GM23338 (cell line): ENCODE measurements at regions not wholly inside any gene's neighbourhood (a gene's known extent, or its start where the extent isn't known, plus 50 kb on each side); places are given as distances from the start of the nearest gene placed in this dataset.

Experiments used
- ATAC-seq: fragments of 200-7000 bp; cut with Tn5 transposase; 3 replicates; pipeline ENCODE4 v1.9.1; 2020
- DNase-seq: peaks from one replicate; pipeline ENCODE4 v3.0.0-alpha.2; 2015; ENCODE audit warnings: low spot score
- H2AFZ ChIP-seq: fragments of 200-600 bp; sonication (generic); 2 replicates; pipeline ENCODE4 v1.8.0; 2016; ENCODE audit warnings: antibody characterized with exemption, mild to moderate bottlenecking, moderate library complexity
- H3F3A ChIP-seq: fragments of 200-600 bp; sonication (generic); replicated peaks from 2 replicates; pipeline ENCODE4 v1.8.0; 2017; ENCODE audit warnings: antibody characterized with exemption, mixed run types, low read depth
- H3K27ac ChIP-seq: fragments of 200-600 bp; sonication (generic); 2 replicates; pipeline ENCODE4 v1.6.1; 2016; ENCODE audit warnings: low read depth
- H3K27me3 ChIP-seq: fragments of 200-600 bp; sonication (generic); 2 replicates; pipeline ENCODE4 v1.8.0; 2016; ENCODE audit warnings: mild to moderate bottlenecking, mixed run types, moderate library complexity; ENCODE audit not compliant: insufficient read depth
- H3K36me3 ChIP-seq: fragments of 200-600 bp; sonication (generic); 2 replicates; pipeline ENCODE4 v1.8.0; 2016; ENCODE audit warnings: mild to moderate bottlenecking; ENCODE audit not compliant: insufficient read depth
- H3K4me1 ChIP-seq: fragments of 200-600 bp; sonication (generic); 2 replicates; pipeline ENCODE4 v1.8.0; 2016; ENCODE audit warnings: mild to moderate bottlenecking, moderate library complexity; ENCODE audit not compliant: insufficient read depth
- H3K4me2 ChIP-seq: fragments of 200-600 bp; sonication (generic); 2 replicates; pipeline ENCODE4 v1.7.1; 2017; ENCODE audit warnings: mixed run types
- H3K4me3 ChIP-seq: fragments of 200-600 bp; sonication (generic); 2 replicates; pipeline ENCODE4 v1.6.1; 2016; ENCODE audit warnings: mixed run types
- H3K79me2 ChIP-seq: fragments of 200-600 bp; sonication (generic); replicated peaks from 2 replicates; pipeline ENCODE4 v1.8.0; 2017; ENCODE audit warnings: mild to moderate bottlenecking; ENCODE audit not compliant: insufficient read depth
- H3K9me2 ChIP-seq: fragments of 200-600 bp; sonication (generic); 2 replicates; pipeline ENCODE4 v1.8.0; 2017; ENCODE audit not compliant: insufficient read depth
- H4K20me1 ChIP-seq: fragments of 200-600 bp; sonication (generic); replicated peaks from 2 replicates; pipeline ENCODE4 v1.8.0; 2017; ENCODE audit warnings: mild to moderate bottlenecking; ENCODE audit not compliant: insufficient read depth
- H3K27ac Mint-ChIP-seq: 2 replicates; pipeline ENCODE4 v1.8.0; 2020; ENCODE audit warnings: inconsistent platforms, mild to moderate bottlenecking, moderate library complexity, mixed read lengths
- H3K27me3 Mint-ChIP-seq: 3 replicates; pipeline ENCODE4 v1.8.0; 2022; ENCODE audit warnings: low read depth, mild to moderate bottlenecking, moderate library complexity, mixed read lengths, inconsistent platforms; ENCODE audit not compliant: insufficient read depth, poor library complexity
- H3K36me3 Mint-ChIP-seq: 3 replicates; pipeline ENCODE4 v1.8.0; 2021; ENCODE audit warnings: low read depth, mild to moderate bottlenecking, inconsistent platforms, moderate library complexity, mixed read lengths
- H3K4me1 Mint-ChIP-seq: 3 replicates; pipeline ENCODE4 v1.8.0; 2020; ENCODE audit warnings: mild to moderate bottlenecking, inconsistent platforms, mixed read lengths
- H3K4me3 Mint-ChIP-seq: 3 replicates; pipeline ENCODE4 v1.8.0; 2021; ENCODE audit warnings: moderate library complexity, mild to moderate bottlenecking, inconsistent platforms, mixed read lengths
- H3K9me3 Mint-ChIP-seq: 3 replicates; pipeline ENCODE4 v1.8.0; 2020; ENCODE audit warnings: moderate library complexity, mild to moderate bottlenecking, inconsistent platforms, mixed read lengths
- CREB1 ChIP-seq: fragments of 250-450 bp; sonication (Bioruptor Pico); IDR thresholded peaks from 2 replicates; pipeline ENCODE4 v1.5.0; 2020; ENCODE audit warnings: low read depth, mild to moderate bottlenecking, moderate library complexity
- EZH2 ChIP-seq: fragments of 200-600 bp; sonication (generic); IDR thresholded peaks from one replicate; pipeline ENCODE4 v1.8.0; 2017; ENCODE audit warnings: antibody characterized with exemption, mild to moderate bottlenecking, low read depth; ENCODE audit not compliant: unreplicated experiment
- EZH2phosphoT487 ChIP-seq: fragments of 200-600 bp; sonication (generic); IDR thresholded peaks from one replicate; pipeline ENCODE4 v1.8.1; 2018; ENCODE audit warnings: antibody characterized with exemption; ENCODE audit not compliant: unreplicated experiment
- JUNB ChIP-seq: IDR thresholded peaks from one replicate; pipeline ENCODE4 v1.6.1; 2016; ENCODE audit warnings: antibody characterized with exemption; ENCODE audit not compliant: unreplicated experiment
- NANOG ChIP-seq: IDR thresholded peaks from 2 replicates; pipeline ENCODE4 v1.6.1; 2016; ENCODE audit warnings: antibody characterized with exemption, borderline replicate concordance
- POLR2AphosphoS5 ChIP-seq: IDR thresholded peaks from 2 replicates; pipeline ENCODE4 v1.6.1; 2016; ENCODE audit warnings: antibody characterized with exemption, low read depth
- STAT1 ChIP-seq: IDR thresholded peaks from one replicate; pipeline ENCODE4 v1.6.1; 2016; ENCODE audit warnings: antibody characterized with exemption; ENCODE audit not compliant: unreplicated experiment
- ZNF114 ChIP-seq: fragments of 250-450 bp; sonication (Bioruptor Pico); IDR thresholded peaks from 2 replicates; pipeline ENCODE4 v1.5.0; 2020; ENCODE audit warnings: mild to moderate bottlenecking, moderate library complexity
- ZNF331 ChIP-seq: fragments of 250-450 bp; sonication (Bioruptor Pico); IDR thresholded peaks from 2 replicates; pipeline ENCODE4 v1.5.0; 2020; ENCODE audit warnings: low read depth, mild to moderate bottlenecking, moderate library complexity
- TF ChIP-seq, protein P1 (sequence below): fragments of 250-450 bp; sonication (Bioruptor Pico); IDR thresholded peaks from 2 replicates; pipeline ENCODE4 v1.5.0; 2020; ENCODE audit warnings: mild to moderate bottlenecking, moderate library complexity
- TF ChIP-seq, protein P2 (sequence below): IDR thresholded peaks from 2 replicates; pipeline ENCODE4 v1.6.1; 2016; ENCODE audit warnings: antibody characterized with exemption
- TF ChIP-seq, protein P3 (sequence below), 2 experiments: fragments of 200-600 bp in 1 of 2; sonication (generic) in 1 of 2; conservative IDR thresholded peaks; 2 replicates each; pipeline versions ENCODE4 v1.5.1 to v1.6.1; 2016 to 2017; ENCODE audit warnings: antibody characterized with exemption in 2 of 2, low read depth in 2 of 2, mild to moderate bottlenecking in 2 of 2, moderate library complexity in 1 of 2
- TF ChIP-seq, protein P4 (sequence below): IDR thresholded peaks from one replicate; pipeline ENCODE4 v1.6.1; 2018; ENCODE audit warnings: antibody characterized with exemption; ENCODE audit not compliant: unreplicated experiment

DNA sequence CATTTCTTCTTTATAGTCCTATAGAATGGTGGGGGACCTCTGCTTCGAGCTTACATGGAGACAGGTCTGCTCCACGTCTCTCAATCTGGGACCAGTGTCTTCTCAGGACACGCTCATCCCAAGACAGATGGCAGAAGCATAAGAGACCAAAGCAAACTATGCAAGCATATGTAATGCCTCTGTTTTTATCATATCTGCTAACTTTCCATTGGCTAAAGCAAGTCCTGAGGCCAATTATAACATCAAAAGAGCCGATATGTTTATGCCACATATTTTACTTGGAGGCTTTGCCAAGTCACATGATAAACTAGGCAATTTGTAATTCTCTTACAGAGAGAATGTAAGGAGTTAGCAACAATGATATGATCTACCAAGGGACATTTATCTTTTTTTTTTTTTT lies 102.6 kb upstream of the NRBF2 start:
- Mint-ChIP-seq H3K27me3 (no peaks in the 10 kb centered on the region), H3K36me3 (peaks cover 9% of the 10 kb centered on the region; the same call in 2 of the 3 replicates), H3K27ac (no peak overlapping the region), H3K4me3 (no peak overlapping the region), H3K4me1 (no peaks in the 10 kb centered on the region), H3K9me3 (peaks cover 10% of the 10 kb centered on the region)
- H3F3A ChIP-seq, result no peaks in the 10 kb centered on the region
- no peaks in the 10 kb centered on the region for H3K36me3 ChIP-seq
- H3K9me2 ChIP-seq, result no peaks in the 10 kb centered on the region
- no peak overlapping the region for H3K27ac ChIP-seq
- ATAC-seq (no peak), DNase-seq (no peak)
- H4K20me1 ChIP-seq, result no peaks in the 10 kb centered on the region
- H2AFZ ChIP-seq, result no peak overlapping the region
- TF ChIP-seq, protein P1, sequence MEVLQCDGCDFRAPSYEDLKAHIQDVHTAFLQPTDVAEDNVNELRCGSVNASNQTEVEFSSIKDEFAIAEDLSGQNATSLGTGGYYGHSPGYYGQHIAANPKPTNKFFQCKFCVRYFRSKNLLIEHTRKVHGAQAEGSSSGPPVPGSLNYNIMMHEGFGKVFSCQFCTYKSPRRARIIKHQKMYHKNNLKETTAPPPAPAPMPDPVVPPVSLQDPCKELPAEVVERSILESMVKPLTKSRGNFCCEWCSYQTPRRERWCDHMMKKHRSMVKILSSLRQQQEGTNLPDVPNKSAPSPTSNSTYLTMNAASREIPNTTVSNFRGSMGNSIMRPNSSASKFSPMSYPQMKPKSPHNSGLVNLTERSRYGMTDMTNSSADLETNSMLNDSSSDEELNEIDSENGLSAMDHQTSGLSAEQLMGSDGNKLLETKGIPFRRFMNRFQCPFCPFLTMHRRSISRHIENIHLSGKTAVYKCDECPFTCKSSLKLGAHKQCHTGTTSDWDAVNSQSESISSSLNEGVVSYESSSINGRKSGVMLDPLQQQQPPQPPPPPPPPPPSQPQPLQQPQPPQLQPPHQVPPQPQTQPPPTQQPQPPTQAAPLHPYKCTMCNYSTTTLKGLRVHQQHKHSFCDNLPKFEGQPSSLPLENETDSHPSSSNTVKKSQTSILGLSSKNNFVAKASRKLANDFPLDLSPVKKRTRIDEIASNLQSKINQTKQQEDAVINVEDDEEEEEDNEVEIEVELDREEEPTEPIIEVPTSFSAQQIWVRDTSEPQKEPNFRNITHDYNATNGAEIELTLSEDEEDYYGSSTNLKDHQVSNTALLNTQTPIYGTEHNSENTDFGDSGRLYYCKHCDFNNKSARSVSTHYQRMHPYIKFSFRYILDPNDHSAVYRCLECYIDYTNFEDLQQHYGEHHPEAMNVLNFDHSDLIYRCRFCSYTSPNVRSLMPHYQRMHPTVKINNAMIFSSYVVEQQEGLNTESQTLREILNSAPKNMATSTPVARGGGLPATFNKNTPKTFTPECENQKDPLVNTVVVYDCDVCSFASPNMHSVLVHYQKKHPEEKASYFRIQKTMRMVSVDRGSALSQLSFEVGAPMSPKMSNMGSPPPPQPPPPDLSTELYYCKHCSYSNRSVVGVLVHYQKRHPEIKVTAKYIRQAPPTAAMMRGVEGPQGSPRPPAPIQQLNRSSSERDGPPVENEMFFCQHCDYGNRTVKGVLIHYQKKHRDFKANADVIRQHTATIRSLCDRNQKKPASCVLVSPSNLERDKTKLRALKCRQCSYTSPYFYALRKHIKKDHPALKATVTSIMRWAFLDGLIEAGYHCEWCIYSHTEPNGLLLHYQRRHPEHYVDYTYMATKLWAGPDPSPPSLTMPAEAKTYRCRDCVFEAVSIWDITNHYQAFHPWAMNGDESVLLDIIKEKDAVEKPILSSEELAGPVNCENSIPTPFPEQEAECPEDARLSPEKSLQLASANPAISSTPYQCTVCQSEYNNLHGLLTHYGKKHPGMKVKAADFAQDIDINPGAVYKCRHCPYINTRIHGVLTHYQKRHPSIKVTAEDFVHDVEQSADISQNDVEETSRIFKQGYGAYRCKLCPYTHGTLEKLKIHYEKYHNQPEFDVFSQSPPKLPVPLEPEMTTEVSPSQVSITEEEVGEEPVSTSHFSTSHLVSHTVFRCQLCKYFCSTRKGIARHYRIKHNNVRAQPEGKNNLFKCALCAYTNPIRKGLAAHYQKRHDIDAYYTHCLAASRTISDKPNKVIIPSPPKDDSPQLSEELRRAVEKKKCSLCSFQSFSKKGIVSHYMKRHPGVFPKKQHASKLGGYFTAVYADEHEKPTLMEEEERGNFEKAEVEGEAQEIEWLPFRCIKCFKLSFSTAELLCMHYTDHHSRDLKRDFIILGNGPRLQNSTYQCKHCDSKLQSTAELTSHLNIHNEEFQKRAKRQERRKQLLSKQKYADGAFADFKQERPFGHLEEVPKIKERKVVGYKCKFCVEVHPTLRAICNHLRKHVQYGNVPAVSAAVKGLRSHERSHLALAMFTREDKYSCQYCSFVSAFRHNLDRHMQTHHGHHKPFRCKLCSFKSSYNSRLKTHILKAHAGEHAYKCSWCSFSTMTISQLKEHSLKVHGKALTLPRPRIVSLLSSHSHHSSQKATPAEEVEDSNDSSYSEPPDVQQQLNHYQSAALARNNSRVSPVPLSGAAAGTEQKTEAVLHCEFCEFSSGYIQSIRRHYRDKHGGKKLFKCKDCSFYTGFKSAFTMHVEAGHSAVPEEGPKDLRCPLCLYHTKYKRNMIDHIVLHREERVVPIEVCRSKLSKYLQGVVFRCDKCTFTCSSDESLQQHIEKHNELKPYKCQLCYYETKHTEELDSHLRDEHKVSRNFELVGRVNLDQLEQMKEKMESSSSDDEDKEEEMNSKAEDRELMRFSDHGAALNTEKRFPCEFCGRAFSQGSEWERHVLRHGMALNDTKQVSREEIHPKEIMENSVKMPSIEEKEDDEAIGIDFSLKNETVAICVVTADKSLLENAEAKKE (CRISPR knock-in tag), result no peak
- TF ChIP-seq CREB1 (CRISPR knock-in tag) (no peak), EZH2phosphoT487 (no peak), EZH2 (no peak), ZNF331 (CRISPR knock-in tag) (no peak), JUNB (no peak), STAT1 (no peak), POLR2AphosphoS5 (no peak), ZNF114 (CRISPR knock-in tag) (no peak), NANOG (no peak)
- TF ChIP-seq, protein P2, sequence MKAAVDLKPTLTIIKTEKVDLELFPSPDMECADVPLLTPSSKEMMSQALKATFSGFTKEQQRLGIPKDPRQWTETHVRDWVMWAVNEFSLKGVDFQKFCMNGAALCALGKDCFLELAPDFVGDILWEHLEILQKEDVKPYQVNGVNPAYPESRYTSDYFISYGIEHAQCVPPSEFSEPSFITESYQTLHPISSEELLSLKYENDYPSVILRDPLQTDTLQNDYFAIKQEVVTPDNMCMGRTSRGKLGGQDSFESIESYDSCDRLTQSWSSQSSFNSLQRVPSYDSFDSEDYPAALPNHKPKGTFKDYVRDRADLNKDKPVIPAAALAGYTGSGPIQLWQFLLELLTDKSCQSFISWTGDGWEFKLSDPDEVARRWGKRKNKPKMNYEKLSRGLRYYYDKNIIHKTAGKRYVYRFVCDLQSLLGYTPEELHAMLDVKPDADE, result no peak
- TF ChIP-seq, protein P3, sequence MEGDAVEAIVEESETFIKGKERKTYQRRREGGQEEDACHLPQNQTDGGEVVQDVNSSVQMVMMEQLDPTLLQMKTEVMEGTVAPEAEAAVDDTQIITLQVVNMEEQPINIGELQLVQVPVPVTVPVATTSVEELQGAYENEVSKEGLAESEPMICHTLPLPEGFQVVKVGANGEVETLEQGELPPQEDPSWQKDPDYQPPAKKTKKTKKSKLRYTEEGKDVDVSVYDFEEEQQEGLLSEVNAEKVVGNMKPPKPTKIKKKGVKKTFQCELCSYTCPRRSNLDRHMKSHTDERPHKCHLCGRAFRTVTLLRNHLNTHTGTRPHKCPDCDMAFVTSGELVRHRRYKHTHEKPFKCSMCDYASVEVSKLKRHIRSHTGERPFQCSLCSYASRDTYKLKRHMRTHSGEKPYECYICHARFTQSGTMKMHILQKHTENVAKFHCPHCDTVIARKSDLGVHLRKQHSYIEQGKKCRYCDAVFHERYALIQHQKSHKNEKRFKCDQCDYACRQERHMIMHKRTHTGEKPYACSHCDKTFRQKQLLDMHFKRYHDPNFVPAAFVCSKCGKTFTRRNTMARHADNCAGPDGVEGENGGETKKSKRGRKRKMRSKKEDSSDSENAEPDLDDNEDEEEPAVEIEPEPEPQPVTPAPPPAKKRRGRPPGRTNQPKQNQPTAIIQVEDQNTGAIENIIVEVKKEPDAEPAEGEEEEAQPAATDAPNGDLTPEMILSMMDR (conservative IDR thresholded peaks at IDR 0.05; ENCODE audit: low read depth in 2 of 2), result no peak
- TF ChIP-seq, protein P4, sequence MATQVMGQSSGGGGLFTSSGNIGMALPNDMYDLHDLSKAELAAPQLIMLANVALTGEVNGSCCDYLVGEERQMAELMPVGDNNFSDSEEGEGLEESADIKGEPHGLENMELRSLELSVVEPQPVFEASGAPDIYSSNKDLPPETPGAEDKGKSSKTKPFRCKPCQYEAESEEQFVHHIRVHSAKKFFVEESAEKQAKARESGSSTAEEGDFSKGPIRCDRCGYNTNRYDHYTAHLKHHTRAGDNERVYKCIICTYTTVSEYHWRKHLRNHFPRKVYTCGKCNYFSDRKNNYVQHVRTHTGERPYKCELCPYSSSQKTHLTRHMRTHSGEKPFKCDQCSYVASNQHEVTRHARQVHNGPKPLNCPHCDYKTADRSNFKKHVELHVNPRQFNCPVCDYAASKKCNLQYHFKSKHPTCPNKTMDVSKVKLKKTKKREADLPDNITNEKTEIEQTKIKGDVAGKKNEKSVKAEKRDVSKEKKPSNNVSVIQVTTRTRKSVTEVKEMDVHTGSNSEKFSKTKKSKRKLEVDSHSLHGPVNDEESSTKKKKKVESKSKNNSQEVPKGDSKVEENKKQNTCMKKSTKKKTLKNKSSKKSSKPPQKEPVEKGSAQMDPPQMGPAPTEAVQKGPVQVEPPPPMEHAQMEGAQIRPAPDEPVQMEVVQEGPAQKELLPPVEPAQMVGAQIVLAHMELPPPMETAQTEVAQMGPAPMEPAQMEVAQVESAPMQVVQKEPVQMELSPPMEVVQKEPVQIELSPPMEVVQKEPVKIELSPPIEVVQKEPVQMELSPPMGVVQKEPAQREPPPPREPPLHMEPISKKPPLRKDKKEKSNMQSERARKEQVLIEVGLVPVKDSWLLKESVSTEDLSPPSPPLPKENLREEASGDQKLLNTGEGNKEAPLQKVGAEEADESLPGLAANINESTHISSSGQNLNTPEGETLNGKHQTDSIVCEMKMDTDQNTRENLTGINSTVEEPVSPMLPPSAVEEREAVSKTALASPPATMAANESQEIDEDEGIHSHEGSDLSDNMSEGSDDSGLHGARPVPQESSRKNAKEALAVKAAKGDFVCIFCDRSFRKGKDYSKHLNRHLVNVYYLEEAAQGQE, result no peak
- H3K4me3 ChIP-seq, result no peak overlapping the region
- H3K27me3 ChIP-seq, result no peaks in the 10 kb centered on the region
- H3K4me1 ChIP-seq, result no peaks in the 10 kb centered on the region
- no peaks in the 10 kb centered on the region for H3K79me2 ChIP-seq
- H3K4me2 ChIP-seq, result no peak overlapping the region
